H1 (cell line): ENCODE measurements at regions not wholly inside any gene's neighbourhood (a gene's known extent, or its start where the extent isn't known, plus 50 kb on each side); places are given as distances from the start of the nearest gene placed in this dataset.

Experiments
- CTCF ChIA-PET: fragments of 300-600 bp; sonication (Branson Sonifier 250); formaldehyde crosslinking; loops from one replicate; lab custom pipeline; 2021; ENCODE audit not compliant: partially characterized antibody; lab: Charles Lee
- POLR2A ChIA-PET: fragments of 300-600 bp; sonication (Branson Sonifier 250); formaldehyde crosslinking; loops from one replicate; lab custom pipeline; 2021; ENCODE audit warnings: inconsistent platforms; ENCODE audit not compliant: partially characterized antibody; lab: Charles Lee
- DNase-seq, 2 experiments: peaks; one replicate each; pipeline versions ENCODE4 v3.0.0 to v3.0.0-alpha.2; 2010 to 2022; ENCODE audit warnings: low spot score in 2 of 2, low read depth in 1 of 2, mixed read lengths in 1 of 2
- FAIRE-seq: peaks from 2 replicates; lab custom pipeline; 2011; peaks lifted over from hg19 to GRCh38; lab: Jason Lieb, UNC
- H2AFZ ChIP-seq: 2 replicates; pipeline ENCODE4 v1.8.1; 2012; ENCODE audit warnings: low read length, inconsistent platforms
- H2AK5ac ChIP-seq: 2 replicates; pipeline ENCODE4 v1.6.1; 2013; ENCODE audit warnings: low read depth, low read length
- H2BK120ac ChIP-seq: replicated peaks from 2 replicates; pipeline ENCODE3; 2013; ENCODE audit warnings: low read depth, low read length, inconsistent platforms
- H2BK12ac ChIP-seq: 2 replicates; pipeline ENCODE4 v1.6.1; 2013; ENCODE audit warnings: low read depth, low read length
- H2BK15ac ChIP-seq: 2 replicates; pipeline ENCODE4 v1.6.1; 2013; ENCODE audit warnings: low read length
- H2BK20ac ChIP-seq: 2 replicates; pipeline ENCODE4 v1.6.1; 2013; ENCODE audit warnings: low read length
- H2BK5ac ChIP-seq: 2 replicates; pipeline ENCODE4 v1.6.1; 2013; ENCODE audit warnings: low read depth, low read length
- H3K14ac ChIP-seq: 2 replicates; pipeline ENCODE4 v1.6.1; 2013; ENCODE audit warnings: inconsistent platforms; ENCODE audit not compliant: insufficient read length
- H3K18ac ChIP-seq: 2 replicates; pipeline ENCODE4 v1.6.1; 2013; ENCODE audit warnings: low read length; ENCODE audit errors: extremely low read depth
- H3K23ac ChIP-seq: 2 replicates; pipeline ENCODE4 v1.6.1; 2013; ENCODE audit warnings: inconsistent platforms; ENCODE audit not compliant: insufficient read length
- H3K23me2 ChIP-seq: 2 replicates; pipeline ENCODE4 v1.6.1; 2013; ENCODE audit warnings: low read depth, low read length
- H3K27ac ChIP-seq: 2 replicates; pipeline ENCODE4 v1.6.1; 2011; ENCODE audit warnings: low read depth, low read length, inconsistent platforms
- H3K27me3 ChIP-seq, 4 experiments: replicated peaks in 1 of 4; 1 replicate in 1 of 4; 2 replicates in 3 of 4; pipeline versions ENCODE4 v1.6.1 to v1.8.1; 2011 to 2013; ENCODE audit warnings: low read length in 3 of 4, mild to moderate bottlenecking in 3 of 4, inconsistent platforms in 2 of 4, mixed read lengths in 2 of 4, moderate library complexity in 1 of 4; ENCODE audit not compliant: control insufficient read depth in 3 of 4, insufficient read depth in 3 of 4; ENCODE audit errors: extremely low read depth in 1 of 4
- H3K36me3 ChIP-seq, 4 experiments: 2 replicates each; pipeline versions ENCODE4 v1.6.1 to v1.8.1; 2011 to 2013; ENCODE audit warnings: mild to moderate bottlenecking in 4 of 4, low read length in 3 of 4, moderate library complexity in 2 of 4, control low read depth in 1 of 4, inconsistent platforms in 1 of 4; ENCODE audit not compliant: insufficient read depth in 4 of 4, control insufficient read depth in 2 of 4
- H3K4ac ChIP-seq: replicated peaks from 2 replicates; pipeline ENCODE3; 2013; ENCODE audit warnings: low read length, low read depth, mixed read lengths, inconsistent platforms; ENCODE audit not compliant: insufficient read length
- H3K4me1 ChIP-seq, 4 experiments: replicated peaks in 1 of 4; 1 replicate in 1 of 4; 2 replicates in 3 of 4; pipeline versions ENCODE4 v1.6.1 to v1.8.1; 2011 to 2013; ENCODE audit warnings: low read length in 3 of 4, inconsistent platforms in 2 of 4, mixed read lengths in 1 of 4; ENCODE audit not compliant: insufficient read depth in 4 of 4, control insufficient read depth in 3 of 4
- H3K4me2 ChIP-seq, 2 experiments: 2 replicates each; pipeline versions ENCODE4 v1.6.1 to v1.8.1; 2011 to 2013; ENCODE audit warnings: low read depth in 2 of 2, low read length in 2 of 2, control low read depth in 1 of 2, inconsistent platforms in 1 of 2, mild to moderate bottlenecking in 1 of 2; ENCODE audit not compliant: insufficient read depth in 1 of 2
- H3K4me3 ChIP-seq, 4 experiments: fragments of 200-600, 300-600 bp in 1 of 4; sonication (generic), shearing (Covaris generic), sonication (Bioruptor Twin) in 1 of 4; 2 replicates each; pipeline versions ENCODE4 v1.5.1 to v1.8.1; 2011 to 2016; ENCODE audit warnings: low read length in 4 of 4, low read depth in 3 of 4, control low read depth in 2 of 4, inconsistent platforms in 2 of 4, mild to moderate bottlenecking in 2 of 4, mixed read lengths in 1 of 4, moderate library complexity in 1 of 4; ENCODE audit not compliant: insufficient read depth in 2 of 4; ENCODE audit errors: extremely low read depth in 1 of 4
- H3K56ac ChIP-seq: replicated peaks from 2 replicates; pipeline ENCODE3; 2013; ENCODE audit warnings: low read depth, mild to moderate bottlenecking, mixed read lengths, low read length, inconsistent platforms; ENCODE audit not compliant: insufficient read length
- H3K79me1 ChIP-seq: 2 replicates; pipeline ENCODE4 v1.6.1; 2013; ENCODE audit warnings: low read depth, low read length, control low read depth
- H3K79me2 ChIP-seq, 2 experiments: 2 replicates each; pipeline versions ENCODE4 v1.6.1 to v1.8.1; 2012 to 2013; ENCODE audit warnings: low read length in 2 of 2, mild to moderate bottlenecking in 2 of 2, inconsistent platforms in 1 of 2; ENCODE audit not compliant: insufficient read depth in 2 of 2, control insufficient read depth in 1 of 2
- H3K9ac ChIP-seq, 4 experiments: replicated peaks in 1 of 4; 1 replicate in 1 of 4; 2 replicates in 3 of 4; pipeline versions ENCODE4 v1.6.1 to v1.8.1; 2011 to 2013; ENCODE audit warnings: low read depth in 3 of 4, low read length in 3 of 4, control low read depth in 2 of 4, mild to moderate bottlenecking in 2 of 4, moderate library complexity in 2 of 4, inconsistent platforms in 1 of 4; ENCODE audit errors: extremely low read depth in 1 of 4
- H3K9me3 ChIP-seq, 2 experiments: 2 replicates each; pipeline versions ENCODE4 v1.6.1 to v1.8.1; 2012 to 2013; ENCODE audit warnings: mild to moderate bottlenecking in 2 of 2, moderate library complexity in 2 of 2, control low read depth in 1 of 2, inconsistent platforms in 1 of 2, low read depth in 1 of 2, low read length in 1 of 2, mixed read lengths in 1 of 2; ENCODE audit not compliant: insufficient read depth in 2 of 2
- H4K20me1 ChIP-seq, 2 experiments: replicated peaks in 1 of 2; 2 replicates each; pipeline versions ENCODE3 to v1.8.1; 2011 to 2013; ENCODE audit warnings: inconsistent platforms in 2 of 2, low read length in 2 of 2, mild to moderate bottlenecking in 1 of 2; ENCODE audit not compliant: insufficient read depth in 2 of 2, control insufficient read depth in 1 of 2
- H4K5ac ChIP-seq: 2 replicates; pipeline ENCODE4 v1.6.1; 2013; ENCODE audit warnings: low read length, low read depth, mixed read lengths, inconsistent platforms; ENCODE audit not compliant: insufficient read length
- H4K8ac ChIP-seq: 2 replicates; pipeline ENCODE4 v1.8.0; 2013; ENCODE audit warnings: mild to moderate bottlenecking, moderate library complexity, low read length, inconsistent platforms; ENCODE audit not compliant: insufficient read depth; ENCODE audit errors: extremely low read depth
- H4K91ac ChIP-seq: replicated peaks from 2 replicates; pipeline ENCODE3; 2013; ENCODE audit warnings: low read length, mixed read lengths, inconsistent platforms; ENCODE audit not compliant: insufficient read length
- BCL11A ChIP-seq, 2 experiments: IDR thresholded peaks; one replicate each; pipeline ENCODE4 v1.6.1; 2011; ENCODE audit warnings: low read depth in 2 of 2, low read length in 2 of 2, mild to moderate bottlenecking in 2 of 2
- CEBPB ChIP-seq: IDR thresholded peaks from 2 replicates; pipeline ENCODE4 v1.6.1; 2012; ENCODE audit warnings: low read depth, low read length
- CREB1 ChIP-seq: IDR thresholded peaks from 2 replicates; pipeline ENCODE4 v1.6.1; 2012; ENCODE audit warnings: inconsistent platforms
- E2F6 ChIP-seq: IDR thresholded peaks from 2 replicates; pipeline ENCODE4 v1.6.1; 2012; ENCODE audit warnings: inconsistent platforms
- FOSL1 ChIP-seq: IDR thresholded peaks from 2 replicates; pipeline ENCODE4 v1.6.1; 2011; ENCODE audit warnings: mild to moderate bottlenecking, low read depth, low read length, moderate library complexity; ENCODE audit not compliant: insufficient read depth
- KDM5A ChIP-seq: fragments of 200-600 bp; IDR thresholded peaks from 2 replicates; pipeline ENCODE4 v1.7.1; 2012; ENCODE audit warnings: mild to moderate bottlenecking, low read length, inconsistent platforms, mixed read lengths
- NRF1 ChIP-seq: IDR thresholded peaks from 2 replicates; pipeline ENCODE4 v1.6.1; 2011; ENCODE audit warnings: mild to moderate bottlenecking, low read depth, low read length, improper control_type of control experiment
- PHF8 ChIP-seq: fragments of 200-600 bp; sonication (generic); conservative IDR thresholded peaks from 2 replicates; pipeline ENCODE4 v1.7.1; 2012; ENCODE audit warnings: low read depth, mild to moderate bottlenecking, inconsistent platforms, low read length, moderate library complexity
- POLR2A ChIP-seq, 2 experiments: IDR thresholded peaks; 1 replicate in 1 of 2; 2 replicates in 1 of 2; pipeline ENCODE4 v1.6.1; 2011; ENCODE audit warnings: low read depth in 2 of 2, low read length in 2 of 2, mild to moderate bottlenecking in 2 of 2; ENCODE audit errors: control extremely low read depth in 1 of 2
- SAP30 ChIP-seq: fragments of 300-600 bp; sonication (generic); IDR thresholded peaks from 2 replicates; pipeline ENCODE4 v1.7.1; 2012; ENCODE audit warnings: low read length, moderate library complexity, mild to moderate bottlenecking, inconsistent platforms; ENCODE audit not compliant: insufficient read depth, insufficient replicate concordance
- WGBS, 2 experiments: shearing (Covaris generic) in 1 of 2; methylation state at CpG; one replicate each; pipeline versions ENCODE4 v1.1.6 to v1.1.7; 2013 to 2015; ENCODE audit warnings: low lambda C conversion rate in 2 of 2, mixed read lengths in 2 of 2, inconsistent platforms in 1 of 2, low coverage in 1 of 2, missing lambda C conversion rate in 1 of 2; ENCODE audit not compliant: insufficient replicate concordance in 2 of 2, insufficient coverage in 1 of 2, insufficient read length in 1 of 2; ENCODE audit errors: extremely low coverage in 1 of 2, missing lambda C conversion rate in 1 of 2; 5-methylcytosine and 5-hydroxymethylcytosine counted together
- TF ChIP-seq, protein P1 (sequence below): IDR thresholded peaks from 2 replicates; pipeline ENCODE4 v1.6.1; 2012; ENCODE audit warnings: low read length, inconsistent platforms

GRCh38 chr7:45389073-45389872 is 184.9 kb upstream of the ADCY1 start:
- no peaks in the 10 kb centered on the region for H3K27me3 ChIP-seq
- ChIA-PET CTCF (interaction anchor here (0.6 to 1.3 kb wide), 2 partner anchors 130 to 280 kb away, joined by 3 read pairs; no protein-coding TSS in a partner anchor), POLR2A (no interaction called here)
- no peak overlapping the region for H2BK15ac ChIP-seq
- H3K9ac ChIP-seq, result no peak overlapping the region
- H2BK12ac ChIP-seq, result no peak overlapping the region
- H3K79me1 ChIP-seq, result no peaks in the 10 kb centered on the region
- no peak overlapping the region for H3K4ac ChIP-seq
- H3K14ac ChIP-seq, result no peak overlapping the region
- H3K27ac ChIP-seq, result no peak overlapping the region
- FAIRE-seq, result no peak
- H2BK5ac ChIP-seq, result no peak overlapping the region
- DNase-seq, result no peak
- 91% methylated on average over 7 of the region's 7 CpGs; no CpG with 5 or more reads in 1 of the 2 experiments for WGBS, 2 experiments
- H3K23me2 ChIP-seq, result no peaks in the 10 kb centered on the region
- no peak overlapping the region for H2BK120ac ChIP-seq
- no peak overlapping the region for H3K56ac ChIP-seq
- no peak overlapping the region for H3K23ac ChIP-seq
- no peak overlapping the region for H3K18ac ChIP-seq
- no peaks in the 10 kb centered on the region for H4K20me1 ChIP-seq
- H3K4me3 ChIP-seq, result no peak overlapping the region
- no peak overlapping the region for H2AFZ ChIP-seq
- no peak overlapping the region for H4K91ac ChIP-seq
- H4K8ac ChIP-seq, result no peak overlapping the region
- H3K79me2 ChIP-seq, result no peaks in the 10 kb centered on the region
- no peak overlapping the region for H2AK5ac ChIP-seq
- no peak overlapping the region for H3K4me2 ChIP-seq
- no peaks in the 10 kb centered on the region for H3K4me1 ChIP-seq
- no peaks in the 10 kb centered on the region for H3K36me3 ChIP-seq
- H2BK20ac ChIP-seq, result no peak overlapping the region
- no peak overlapping the region for H4K5ac ChIP-seq
- H3K9me3 ChIP-seq, result peaks cover 6 to 12% of the 10 kb centered on the region in 2 experiments
- TF ChIP-seq BCL11A (IDR thresholded peaks at IDR 0.05; ENCODE audit: low read depth in 2 of 2, low read length in 2 of 2) (no peak), POLR2A (IDR thresholded peaks at IDR 0.05; ENCODE audit: control extremely low read depth in 1 of 2, low read depth in 2 of 2, low read length in 2 of 2) (no peak), SAP30 (no peak), KDM5A (no peak), FOSL1 (no peak), CEBPB (no peak), E2F6 (no peak), PHF8 (no peak), NRF1 (no peak), CREB1 (no peak)
- TF ChIP-seq, protein P1, sequence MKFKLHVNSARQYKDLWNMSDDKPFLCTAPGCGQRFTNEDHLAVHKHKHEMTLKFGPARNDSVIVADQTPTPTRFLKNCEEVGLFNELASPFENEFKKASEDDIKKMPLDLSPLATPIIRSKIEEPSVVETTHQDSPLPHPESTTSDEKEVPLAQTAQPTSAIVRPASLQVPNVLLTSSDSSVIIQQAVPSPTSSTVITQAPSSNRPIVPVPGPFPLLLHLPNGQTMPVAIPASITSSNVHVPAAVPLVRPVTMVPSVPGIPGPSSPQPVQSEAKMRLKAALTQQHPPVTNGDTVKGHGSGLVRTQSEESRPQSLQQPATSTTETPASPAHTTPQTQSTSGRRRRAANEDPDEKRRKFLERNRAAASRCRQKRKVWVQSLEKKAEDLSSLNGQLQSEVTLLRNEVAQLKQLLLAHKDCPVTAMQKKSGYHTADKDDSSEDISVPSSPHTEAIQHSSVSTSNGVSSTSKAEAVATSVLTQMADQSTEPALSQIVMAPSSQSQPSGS, result no peak
